NCI-H2107 (cell line): ENCODE measurements at regions not wholly inside any gene's neighbourhood (a gene's known extent, or its start where the extent isn't known, plus 50 kb on each side); places are given as distances from the start of the nearest gene placed in this dataset.
A peak's percentile ranks its signal among the peaks of the same experiment; 100 is the strongest.
"Not testable (repeated sequence)": the region's sequence is repeated elsewhere in the genome, so short reads cannot be mapped to it uniquely, and the experiment has no call there.

ENCODE experiments used
- DNase-seq: peaks from one replicate; lab custom pipeline; 2025; lab: John Stamatoyannopoulos, UW

DNA sequence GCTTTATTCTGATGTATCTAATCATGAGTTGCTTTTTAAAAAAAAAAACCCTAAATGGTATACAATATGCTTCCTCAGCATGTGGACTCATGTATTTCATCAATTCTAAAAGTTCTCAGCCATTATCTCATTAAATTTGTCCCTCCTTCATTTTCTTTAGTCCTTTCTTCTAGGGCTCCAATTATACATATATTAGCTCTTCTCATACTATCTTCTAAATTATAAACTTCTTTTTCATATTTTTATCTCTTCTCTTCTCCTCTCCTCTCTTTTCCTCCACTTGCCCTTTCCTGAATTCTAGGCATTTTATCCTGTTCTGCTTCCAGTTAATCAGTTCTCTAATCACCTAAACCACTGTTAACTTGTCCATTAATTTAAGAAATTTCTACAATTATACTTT, 55.0 kb upstream of the IL33 start:
- DNase-seq: no peak

DNA sequence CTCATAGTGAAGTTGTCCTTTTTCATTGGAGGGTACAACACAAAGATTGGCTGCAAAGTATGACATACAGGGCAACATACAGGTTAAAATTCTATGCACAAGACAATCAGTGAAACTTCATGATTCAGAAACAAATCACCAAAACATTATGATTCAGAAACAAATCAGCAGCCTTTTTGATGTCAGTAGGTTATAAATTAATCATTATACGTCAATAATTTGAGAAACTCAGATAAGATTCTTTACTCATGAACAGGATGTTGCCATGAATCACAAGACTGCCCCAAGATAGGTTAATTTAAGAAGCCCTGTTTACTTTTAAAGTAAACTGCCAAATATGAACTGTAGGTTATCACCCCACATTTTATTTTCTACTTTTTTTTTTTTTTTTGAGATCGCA, 62.2 kb upstream of the IL33 start:
- no peak for DNase-seq

DNA sequence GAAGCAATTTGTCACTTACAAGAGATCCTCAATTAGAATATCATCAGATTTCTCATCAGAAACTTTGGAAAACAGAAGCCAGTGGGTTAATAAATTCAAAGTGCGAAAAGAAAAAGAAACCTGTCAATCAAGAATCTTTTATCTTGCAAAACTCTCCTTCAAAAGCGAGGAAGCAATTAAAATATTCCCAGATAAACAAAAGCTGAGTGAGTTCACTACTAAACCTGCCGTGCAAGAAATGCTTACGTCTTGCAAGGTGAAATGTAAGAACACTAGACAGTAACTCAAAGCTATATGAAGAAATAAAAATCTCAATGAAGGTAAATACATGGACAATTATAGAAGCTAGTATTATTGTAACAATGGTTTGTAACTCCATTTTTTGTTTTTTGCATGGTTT, 62.8 kb upstream of the IL33 start:
- no peak for DNase-seq

DNA sequence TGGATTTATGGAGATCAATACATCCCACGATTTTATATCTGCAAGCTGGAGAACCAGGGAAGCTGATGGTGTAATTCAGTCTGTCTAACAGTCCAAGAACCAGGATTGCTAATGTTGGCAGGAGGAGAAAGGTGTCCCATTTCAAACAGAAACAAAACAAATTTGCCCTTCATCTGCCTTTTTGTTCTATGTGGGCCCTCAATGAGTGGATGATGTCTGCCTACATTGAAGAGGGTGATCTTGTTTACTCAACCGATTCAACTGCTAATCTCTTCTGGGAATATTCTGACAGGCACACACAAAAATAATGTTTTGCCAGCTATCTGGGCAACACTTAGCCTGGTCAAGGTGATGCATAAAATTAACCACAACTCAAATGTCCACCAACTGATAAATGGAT, 65.1 kb upstream of the IL33 start:
- DNase-seq: no peak

DNA sequence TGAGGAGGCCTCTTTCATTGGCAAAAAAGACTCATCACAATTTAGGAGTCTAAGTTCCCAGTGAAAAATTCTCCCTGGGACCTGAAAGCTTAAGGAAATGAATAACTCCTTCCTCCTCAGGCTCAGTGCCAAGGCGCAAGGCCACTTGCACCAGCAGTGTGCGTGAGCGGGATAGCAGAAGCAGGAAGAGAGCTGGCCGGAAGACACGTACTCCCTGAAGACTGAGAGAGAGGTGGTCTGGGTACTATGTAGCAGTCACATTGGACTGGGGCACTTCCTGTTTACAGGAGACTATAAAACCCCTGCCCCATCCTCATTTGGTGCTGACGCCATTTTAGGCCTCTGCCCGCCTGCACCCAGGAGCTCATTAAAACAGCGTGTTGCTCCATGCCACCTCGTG, 66.3 kb upstream of the IL33 start:
- no peak for DNase-seq

DNA sequence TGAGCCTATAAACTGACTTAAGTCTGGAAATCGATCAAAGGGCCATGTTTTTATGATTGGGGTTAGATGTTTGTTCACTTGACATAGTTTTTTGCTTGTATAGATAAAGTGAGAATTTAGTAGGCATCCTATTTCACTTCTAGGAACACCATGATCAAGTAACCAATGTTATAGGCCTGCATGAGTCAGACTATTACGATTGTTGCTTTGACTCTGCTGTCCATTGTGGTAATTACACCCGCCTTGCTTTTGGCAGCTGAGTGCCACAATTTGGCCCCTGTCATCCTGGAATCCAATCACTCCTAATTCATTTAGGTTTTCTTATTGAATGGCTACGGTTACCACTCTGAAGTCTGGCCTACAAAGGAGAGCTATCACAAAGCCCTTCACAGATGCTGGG, 67.8 kb upstream of the IL33 start:
- DNase-seq: no peak

DNA sequence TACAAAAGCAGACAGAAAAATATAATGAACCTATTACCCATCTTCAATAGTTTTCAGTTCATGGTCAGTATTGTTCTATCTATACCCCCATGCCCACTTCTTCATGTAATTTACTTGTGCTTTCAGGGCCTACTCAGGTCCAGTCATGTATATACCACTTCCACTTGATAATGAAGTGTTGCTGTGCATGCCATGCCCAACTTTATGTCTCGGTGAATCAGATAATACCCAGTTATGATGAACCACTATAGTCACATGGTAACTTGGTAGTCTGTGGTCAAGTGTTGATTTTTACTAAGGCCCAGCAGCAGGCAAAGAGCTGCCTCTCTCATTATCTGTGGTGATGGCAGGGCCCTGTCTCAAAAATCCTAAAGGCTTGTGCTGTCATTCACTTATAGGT, 70.7 kb upstream of the IL33 start:
- no peak for DNase-seq

DNA sequence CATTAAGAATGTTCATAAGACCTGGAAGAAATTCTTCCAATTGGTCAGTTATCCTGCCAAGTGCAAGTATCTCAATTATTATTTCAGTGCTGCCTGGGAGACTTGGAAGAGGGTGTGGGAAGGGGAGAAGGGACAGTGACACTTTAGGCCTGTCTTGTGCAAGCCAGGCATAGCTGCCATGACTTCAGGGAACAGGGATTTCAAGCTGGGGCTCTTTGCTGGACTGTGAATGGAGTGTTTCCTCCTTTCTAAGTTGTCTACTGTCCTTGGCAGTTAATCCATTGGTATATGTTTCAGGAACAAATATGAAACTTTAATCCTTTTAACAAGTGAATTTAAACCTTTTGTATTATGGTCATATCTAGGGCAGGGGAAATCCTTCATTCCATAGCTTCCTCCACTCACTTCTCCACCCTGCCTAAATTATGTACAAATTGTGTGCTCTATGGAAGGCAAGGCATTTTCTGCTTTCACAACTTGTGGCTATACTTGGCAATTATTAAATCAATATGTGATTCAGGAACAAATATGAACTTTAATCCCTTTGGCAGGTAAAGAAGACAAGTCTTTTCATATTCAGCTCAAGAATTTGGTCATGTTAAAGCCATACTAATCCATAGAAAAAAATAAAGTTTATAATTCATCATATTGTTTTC, 72.7 kb upstream of the IL33 start:
- DNase-seq: no peak

DNA sequence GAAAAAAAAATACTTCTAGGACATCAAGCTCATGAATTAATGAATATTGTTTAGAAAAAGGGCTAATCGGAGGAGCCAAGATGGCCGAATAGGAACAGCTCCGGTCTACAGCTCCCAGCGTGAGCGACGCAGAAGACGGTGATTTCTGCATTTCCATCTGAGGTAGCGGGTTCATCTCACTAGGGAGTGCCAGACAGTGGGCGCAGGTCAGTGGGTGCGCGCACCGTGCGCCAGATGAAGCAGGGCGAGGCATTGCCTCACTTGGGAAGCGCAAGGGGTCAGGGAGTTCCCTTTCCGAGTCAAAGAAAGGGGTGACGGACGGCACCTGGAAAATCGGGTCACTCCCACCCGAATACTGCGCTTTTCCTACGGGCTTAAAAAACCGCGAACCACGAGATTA, 79.8 kb upstream of the IL33 start:
- DNase-seq: not testable (repeated sequence)

DNA sequence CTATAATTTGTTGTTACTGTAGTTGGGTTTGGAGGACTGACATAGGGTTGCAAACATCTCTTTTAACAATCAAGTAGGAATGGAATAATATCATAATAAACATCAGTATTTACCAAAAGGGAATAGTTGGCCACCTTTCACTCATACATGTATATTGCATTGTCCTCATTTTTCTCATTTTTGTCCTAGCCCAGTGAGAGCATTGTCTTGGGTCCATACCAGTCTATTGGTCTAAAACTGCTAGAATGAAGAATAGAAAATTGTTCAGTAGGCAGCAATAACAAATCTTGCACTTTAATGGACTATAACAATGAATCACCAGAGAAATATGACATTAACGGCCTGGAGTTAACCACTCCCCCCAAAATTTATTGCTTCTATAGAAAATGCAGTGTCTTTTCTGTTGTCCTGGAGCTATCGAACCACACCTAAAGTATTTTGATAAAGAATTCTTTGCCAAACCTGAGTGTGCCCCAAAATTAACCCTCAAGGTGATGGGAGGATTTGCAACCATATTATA, 80.9 kb upstream of the IL33 start:
- DNase-seq: no peak

DNA sequence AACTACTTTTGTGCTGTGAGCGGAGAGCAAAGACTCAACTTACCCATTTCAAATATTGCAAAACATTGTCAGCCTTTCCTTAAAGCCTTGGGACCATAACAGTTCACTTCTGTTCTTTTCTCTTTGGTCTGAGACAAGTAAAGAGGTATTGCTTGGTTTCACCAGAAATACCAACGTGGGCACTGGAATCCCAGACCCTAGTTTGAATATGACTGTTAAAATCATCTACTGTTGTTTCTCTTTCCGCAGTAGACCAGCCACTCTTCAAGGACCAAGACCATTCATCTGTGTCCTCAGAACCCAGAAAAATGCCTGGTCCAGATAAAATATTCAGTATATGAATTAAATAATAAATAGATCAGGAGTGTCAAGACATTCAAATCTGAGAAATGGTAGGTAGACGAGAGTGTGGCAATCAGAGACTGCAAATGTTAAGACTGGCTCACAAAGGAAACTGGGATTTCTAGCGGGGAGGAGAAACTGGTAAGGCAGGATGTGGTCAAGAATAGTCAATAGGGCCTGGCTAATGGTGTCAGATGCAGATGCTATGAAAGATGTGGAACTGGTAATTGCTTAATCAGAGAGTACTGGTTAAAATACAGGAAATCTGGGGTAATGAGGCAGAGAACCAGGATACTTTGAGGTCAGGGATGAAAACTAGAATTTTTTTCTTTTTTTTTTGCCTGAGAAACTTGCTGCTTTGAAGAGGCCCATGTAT, 82.1 kb upstream of the IL33 start:
- no peak for DNase-seq

DNA sequence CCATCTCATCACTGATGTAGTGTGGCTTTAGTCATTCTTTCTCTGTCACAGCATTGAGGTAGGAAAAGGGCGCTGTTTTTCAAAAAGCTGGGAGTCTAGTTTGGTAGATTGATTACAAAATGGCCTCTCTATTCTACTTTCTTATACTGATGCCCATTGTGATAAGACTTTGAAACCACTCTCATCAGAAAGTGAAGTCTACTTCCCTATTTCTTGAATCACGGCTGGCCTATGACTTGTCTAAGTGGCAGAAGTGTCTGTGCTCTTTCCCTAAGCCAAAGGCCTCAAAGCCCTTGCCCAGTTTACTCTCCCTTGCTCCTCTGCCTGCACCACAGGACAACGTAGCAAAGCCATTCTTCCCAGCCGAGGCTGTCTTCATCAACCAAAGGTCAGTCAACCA, 83.0 kb upstream of the IL33 start:
- no peak for DNase-seq

DNA sequence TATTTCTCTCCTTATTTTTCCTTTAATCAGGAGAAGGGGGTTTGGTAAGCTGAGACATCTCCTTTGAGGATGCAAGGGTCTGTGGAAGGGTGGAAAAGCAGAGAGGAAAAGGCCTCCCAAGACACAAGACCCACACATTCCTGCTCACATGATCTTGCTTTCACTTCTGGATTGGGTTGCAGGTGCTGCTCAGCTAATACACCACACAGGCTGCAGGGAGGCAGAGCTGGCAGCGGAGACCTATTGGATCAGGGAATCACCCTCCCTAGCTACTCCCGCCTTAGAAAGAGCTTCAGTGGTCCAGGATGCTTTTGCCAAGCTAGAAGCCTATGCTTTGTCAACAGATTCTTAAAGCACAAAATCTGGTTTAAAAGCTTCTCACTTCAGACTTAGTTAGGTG, 87.6 kb upstream of the IL33 start:
- no peak for DNase-seq

DNA sequence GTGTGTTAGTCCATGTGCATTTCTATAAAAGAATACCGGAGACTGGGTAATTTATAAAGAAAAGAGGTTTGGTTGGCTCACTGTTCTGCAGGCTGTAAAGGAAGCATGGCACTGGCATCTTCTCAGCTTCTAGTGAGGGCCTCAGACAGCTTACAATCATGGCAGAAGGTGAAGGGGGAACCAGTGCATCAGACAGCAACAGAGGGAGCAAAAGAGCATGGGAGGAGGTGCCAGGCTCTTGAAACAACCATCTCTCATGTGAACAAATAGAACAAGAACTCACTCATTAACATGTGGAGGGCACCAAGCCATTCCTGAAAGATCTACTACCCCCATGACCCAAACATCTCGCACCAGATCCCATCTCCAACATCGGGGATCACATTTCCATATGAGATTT, 89.2 kb upstream of the IL33 start:
- DNase-seq: no peak

DNA sequence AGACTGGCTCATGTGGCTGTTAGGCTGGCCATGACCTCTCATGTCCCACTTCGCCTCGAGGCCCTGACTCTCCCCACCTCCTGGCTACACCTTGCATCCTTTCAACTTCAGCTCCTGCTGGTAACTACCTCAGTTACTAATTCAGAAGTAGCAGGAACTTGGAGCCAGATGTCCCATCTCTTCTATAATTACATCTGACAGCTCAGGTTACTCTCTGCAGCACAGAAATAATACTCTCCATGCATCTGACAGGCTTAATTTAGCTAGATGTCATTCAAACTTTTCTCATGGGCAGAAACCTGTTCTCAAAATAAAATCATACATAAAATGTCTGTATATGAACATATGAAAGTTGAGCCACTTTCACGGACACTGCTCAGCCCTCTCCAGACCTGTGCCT, 92.2 kb upstream of the IL33 start:
- no peak for DNase-seq

DNA sequence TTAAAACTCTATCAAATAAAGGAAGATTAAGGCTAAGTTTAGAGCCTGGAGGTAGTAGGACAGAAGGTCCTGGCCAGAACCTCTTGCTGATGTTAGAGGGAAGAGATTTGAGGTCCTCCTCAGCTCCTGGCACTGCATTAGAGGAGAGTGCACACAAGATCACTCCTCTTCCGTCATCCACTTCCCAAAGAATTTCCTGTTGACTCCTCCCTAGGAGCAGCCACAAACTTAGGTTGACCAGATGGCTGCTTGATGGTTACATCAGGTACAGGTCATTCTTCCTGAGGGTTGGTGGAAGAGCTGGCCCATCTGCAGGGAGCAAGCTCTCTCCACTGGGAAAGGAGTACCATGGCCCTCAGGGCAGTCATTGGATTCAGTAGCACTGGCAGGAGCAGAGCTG, 93.9 kb upstream of the IL33 start:
- DNase-seq: no peak

DNA sequence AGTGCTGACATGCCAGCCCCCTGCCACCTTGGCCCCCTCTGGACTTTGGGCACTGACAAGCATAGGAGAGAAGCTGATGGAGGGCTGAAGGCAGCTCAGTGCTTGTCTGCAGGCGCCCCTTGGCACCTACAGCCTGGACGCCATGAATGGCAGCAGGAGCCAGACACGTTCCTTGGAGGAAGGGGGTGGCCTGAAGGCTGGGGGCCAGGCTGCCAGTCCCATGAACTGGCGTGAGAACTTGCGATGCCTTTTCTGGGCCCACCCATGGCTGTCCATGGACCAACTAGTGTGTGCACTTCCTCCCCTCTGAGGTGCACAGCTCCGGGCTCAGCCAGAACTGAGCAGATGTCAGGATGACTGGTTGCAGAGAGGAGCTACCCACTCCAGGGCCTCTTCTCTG, 99.0 kb upstream of the RANBP6 start:
- DNase-seq: no peak

DNA sequence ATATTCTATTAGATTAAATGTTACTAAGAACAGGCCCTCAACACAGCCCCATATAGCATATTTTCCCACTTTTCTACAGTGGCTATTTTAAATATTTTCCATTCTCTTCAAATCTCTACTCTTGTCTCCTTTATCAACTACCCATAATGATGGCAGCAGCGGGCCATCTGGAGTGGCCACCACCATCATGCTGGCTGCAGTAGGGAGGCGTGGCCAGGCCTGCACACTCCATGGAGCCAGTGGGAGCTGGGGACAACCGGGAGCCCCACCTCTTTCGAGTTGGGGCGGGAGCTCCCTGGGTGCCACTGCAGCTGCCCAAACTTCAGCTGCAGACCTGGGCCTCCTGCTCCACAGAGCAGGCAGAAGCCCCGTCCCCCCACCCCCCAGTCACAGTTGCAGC, 98.4 kb upstream of the RANBP6 start:
- no peak for DNase-seq

DNA sequence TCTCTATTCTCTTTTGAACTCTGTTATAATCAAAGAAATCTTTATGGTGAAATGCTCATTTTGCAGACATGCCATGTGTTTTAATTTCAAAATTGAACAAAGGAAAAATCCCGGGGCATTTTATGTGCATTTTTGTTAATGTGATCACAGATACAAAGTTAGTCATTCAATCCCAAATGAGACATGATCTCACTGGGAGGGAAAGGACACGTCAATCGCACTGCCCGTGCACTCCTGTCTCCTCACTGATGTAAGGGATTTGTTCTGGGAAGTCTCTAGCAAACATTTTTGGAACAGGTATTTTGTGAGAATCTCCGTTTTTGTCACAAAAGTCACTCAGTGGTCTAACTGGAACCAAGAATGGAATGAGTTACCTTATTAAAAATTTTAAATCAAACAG, 97.9 kb upstream of the RANBP6 start:
- DNase-seq: no peak

DNA sequence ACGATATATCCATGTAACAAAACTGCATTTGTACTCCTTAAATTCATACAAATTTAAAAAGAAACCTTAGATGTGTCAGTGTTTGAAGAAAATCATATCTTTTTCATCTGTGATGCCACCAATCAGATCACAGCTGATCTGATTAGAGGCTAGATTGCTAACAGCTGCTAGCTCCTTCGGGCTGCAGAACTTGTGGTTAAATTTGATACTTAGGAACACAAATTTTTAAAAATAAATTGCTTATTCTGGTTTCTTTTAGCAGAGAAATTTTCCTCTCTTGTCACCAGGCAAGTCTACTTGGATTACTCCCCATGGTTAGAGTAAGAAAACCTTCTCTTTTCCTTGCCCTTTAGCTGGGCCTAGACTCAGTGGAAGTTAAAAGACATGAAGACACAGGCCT, 94.6 kb upstream of the RANBP6 start:
- no peak for DNase-seq

DNA sequence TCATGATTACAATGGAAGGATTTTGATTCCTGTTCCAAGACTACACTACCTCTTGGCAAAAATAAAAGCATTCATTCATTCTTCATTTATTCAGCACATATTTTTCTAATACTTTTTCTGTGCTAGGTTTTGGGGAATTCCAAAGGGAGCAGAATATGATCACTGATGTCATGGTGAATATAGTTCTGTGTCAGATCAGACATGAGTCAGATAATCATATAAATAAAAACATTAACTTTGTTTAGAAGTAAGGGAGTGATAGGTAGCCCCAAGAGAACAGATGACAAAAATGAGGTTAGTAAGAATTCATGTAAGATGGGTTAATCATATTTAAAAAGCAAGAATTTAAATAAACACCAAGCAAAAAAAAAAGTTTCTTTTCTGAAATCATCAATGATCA, 94.1 kb upstream of the RANBP6 start:
- no peak for DNase-seq

DNA sequence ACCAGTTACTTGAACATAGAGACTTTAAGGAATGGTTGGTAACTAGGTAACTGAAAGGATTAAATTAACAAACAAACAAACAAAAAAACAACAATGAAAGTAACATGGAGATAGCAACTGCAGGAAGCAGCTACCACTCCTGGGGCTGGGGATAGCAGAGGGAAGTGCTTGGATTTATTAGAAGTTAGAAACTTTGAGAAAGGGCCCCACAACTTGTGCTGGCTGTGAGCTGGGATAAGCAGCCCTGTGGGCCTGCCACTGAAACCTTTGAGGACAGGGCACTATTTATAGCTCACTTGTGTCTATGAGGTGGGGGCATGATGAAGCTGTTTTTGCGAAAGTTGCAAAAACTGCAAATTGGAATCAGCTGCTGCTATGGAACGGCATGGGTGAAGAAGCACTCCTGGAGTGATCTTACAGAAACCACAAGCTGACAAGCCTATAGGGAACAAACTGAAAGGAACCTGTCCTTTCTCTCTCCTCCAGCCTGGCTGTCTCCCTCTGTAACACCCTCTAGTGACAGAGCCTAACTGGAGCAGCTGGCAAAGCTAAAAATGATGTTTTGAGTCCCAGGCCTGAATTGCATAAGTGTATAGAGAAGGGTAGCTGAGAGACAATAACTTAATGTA, 91.4 kb upstream of the RANBP6 start:
- DNase-seq: peak; percentile 9

DNA sequence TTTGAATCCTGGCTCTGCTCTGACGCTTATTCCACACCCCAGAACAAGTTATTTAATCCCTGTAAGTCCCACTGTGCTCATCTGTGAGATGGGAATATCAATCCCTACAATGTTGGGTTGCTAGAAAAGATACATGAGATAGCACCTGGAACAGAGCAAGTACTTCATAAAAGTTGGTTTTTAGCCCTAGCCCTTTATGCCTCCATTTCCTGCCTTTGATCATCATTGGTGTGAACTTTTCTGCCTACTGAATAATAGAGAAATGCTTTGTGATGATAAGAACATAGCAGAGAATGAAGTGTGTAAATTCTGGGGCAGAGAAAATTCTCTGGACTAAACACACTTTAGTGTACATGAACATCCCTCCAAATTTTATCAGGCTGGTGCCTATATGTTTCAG, 90.3 kb upstream of the RANBP6 start:
- DNase-seq: no peak

DNA sequence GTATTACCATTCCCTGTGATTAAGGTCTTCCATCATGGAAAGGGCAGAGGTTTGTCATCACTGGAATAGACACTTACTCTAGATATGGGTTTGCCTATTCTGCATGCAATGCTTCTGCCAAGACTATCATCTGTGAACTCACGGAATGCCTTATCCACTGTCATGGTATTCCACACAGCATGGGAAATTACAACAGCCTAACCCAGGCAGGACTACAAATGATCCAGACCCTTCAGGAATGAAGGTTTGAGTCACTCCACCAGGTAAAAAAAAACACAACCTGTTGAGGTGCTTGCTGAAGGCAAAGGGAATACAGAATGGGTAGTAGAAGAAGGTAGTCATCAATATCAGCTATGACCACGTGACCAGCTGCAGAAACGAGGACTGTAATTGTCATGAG, 89.0 kb upstream of the RANBP6 start:
- DNase-seq: not testable (repeated sequence)
